ENCODE measurements at regions not wholly inside any gene's neighbourhood (a gene's known extent, or its start where the extent isn't known, plus 50 kb on each side); places are given as distances from the start of the nearest gene placed in this dataset.
"Not testable (repeated sequence)": the region's sequence is repeated elsewhere in the genome, so short reads cannot be mapped to it uniquely, and the experiment has no call there.

DNA sequence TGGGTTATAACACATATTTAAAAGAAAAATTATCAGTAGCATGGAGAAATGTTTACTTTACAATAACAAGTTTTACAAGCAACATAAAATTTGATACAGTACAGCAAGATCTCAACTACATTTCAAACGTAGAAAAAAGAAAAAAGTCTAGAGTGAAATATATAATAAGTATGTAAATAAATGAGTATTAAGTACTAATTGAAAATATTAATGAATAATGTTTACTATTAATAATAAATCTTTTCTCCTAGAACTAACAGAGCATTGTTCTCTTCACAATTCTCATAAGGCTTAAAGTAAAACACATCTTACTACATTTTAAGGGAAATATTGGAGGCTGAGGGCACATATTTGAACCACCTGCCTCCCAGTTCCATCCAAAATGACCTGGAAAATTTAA lies 72.1 kb downstream of the TMEM212 start:
- DNase-seq (ENCODE audit: low read depth in 4 of 4, low spot score in 3 of 4), result no peak

DNA sequence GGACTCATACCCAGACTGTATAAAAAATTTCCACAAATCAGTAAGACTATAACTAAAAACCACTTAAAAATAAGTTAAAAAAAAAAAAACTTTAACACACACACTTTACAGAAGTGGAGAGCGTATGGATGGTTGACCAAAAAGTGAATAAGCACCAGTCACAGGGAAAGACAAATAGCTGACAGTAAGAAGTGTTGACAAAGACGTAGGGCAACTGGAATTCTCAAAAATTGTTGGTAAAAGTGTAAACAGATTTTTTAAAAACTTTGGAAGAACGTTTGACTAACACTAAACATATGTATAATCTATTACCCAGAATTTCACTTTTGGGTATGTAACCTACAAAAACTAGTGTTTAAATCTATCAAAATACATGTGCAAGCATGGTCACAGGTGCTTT lies 73.7 kb downstream of the TMEM212 start:
- DNase-seq (ENCODE audit: low read depth in 4 of 4, low spot score in 3 of 4), result no peak

DNA sequence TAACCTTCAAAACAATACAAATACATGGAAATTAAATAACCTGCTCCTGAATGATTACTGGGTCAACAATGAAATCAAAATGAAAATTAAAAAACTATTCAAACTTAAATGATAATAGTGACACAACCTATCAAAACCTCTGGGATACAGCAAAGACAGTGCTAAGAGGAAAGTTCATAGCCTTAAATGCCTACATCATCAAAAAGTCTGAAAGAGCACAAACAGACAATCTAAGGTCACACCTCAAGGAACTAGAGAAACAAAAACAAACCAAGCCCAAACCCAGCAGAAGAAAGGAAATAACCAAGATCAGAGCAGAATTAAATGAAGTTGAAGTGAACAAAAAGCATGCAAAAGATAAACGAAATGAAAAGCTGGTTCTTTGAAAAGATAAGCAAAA lies 79.5 kb downstream of the TMEM212 start:
- not testable (repeated sequence) for DNase-seq (ENCODE audit: low read depth in 4 of 4, low spot score in 3 of 4)

DNA sequence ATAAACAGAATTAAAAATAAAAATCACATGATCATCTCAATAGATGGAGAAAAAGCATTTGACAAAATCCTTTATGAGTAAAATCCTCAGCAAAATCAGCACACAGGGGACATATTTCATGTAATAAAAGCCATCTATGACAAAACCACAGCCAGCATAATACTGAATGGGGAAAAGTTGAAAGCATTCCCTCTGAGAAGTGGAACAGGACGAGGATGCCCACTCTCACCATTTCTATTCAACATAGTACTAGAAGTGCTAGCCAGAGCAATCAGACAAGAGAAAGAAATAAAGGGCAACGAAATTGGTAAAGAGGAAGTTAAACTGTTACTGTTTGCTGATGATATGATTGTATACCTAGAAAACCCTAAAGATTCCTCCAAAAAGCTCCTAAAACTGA lies 80.5 kb downstream of the TMEM212 start:
- not testable (repeated sequence) for DNase-seq (ENCODE audit: low read depth in 4 of 4, low spot score in 3 of 4)

DNA sequence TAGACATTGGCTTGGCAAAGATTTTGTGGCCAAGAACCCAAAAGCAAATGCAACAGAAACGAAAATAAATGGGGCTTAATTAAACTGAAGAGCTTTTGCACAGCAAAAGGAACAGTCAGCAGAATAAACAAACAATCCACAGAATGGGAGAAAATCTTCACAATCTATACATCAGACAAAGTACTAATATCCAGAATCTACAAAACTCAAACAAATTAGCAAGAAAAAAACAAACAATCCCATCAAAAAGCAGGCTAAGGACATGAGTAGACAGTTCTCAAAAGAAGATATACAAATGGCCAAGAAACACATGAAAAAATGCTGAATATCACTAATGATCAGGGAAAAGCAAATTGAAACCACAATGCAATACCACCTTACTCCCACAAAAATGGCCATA lies 81.7 kb downstream of the TMEM212 start:
- not testable (repeated sequence) for DNase-seq (ENCODE audit: low read depth in 4 of 4, low spot score in 3 of 4)

DNA sequence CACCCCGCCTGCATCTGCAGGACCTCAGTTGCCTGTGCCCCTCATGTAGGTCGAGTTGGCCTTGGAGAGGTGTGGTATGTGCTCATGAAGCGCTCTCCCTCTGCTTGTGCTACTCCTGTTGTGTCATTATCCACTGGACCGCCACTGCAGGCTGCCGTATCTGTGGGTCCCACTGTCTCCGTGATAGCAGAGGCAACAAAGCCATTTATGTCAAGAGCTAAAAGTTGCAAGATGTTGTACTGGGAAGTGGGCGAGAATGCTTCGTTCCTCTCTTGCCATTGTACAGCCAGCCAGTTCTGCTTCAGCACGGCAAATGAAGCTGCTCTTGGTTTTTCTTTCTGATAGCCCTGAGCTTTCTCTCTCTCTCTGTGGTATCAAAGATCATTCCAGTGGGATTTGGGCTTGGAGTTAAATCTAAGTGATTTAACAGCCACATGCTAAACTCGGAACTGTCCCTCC lies 89.0 kb downstream of the TMEM212 start:
- no peak for DNase-seq (ENCODE audit: low read depth in 4 of 4, low spot score in 3 of 4)

DNA sequence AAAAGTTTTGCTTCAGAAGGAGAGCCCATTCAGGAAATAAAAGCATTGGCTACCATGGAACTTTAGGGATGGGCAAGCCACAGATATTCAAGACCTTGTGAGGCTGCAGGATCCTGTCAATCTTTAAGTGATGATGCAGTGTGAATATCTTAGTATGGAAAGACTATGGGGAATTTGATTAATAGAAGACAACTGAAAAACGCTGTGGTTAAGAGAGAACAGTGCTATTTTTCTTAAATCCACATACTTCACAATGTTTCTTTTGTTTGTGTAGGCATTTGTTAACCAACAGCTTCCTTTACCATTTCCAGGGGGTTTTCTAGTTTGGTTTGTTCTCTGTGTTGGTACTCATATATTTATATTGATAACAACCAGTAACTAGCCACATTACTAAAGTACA lies 90.3 kb downstream of the TMEM212 start:
- no peak for DNase-seq (ENCODE audit: low read depth in 4 of 4, low spot score in 3 of 4)

DNA sequence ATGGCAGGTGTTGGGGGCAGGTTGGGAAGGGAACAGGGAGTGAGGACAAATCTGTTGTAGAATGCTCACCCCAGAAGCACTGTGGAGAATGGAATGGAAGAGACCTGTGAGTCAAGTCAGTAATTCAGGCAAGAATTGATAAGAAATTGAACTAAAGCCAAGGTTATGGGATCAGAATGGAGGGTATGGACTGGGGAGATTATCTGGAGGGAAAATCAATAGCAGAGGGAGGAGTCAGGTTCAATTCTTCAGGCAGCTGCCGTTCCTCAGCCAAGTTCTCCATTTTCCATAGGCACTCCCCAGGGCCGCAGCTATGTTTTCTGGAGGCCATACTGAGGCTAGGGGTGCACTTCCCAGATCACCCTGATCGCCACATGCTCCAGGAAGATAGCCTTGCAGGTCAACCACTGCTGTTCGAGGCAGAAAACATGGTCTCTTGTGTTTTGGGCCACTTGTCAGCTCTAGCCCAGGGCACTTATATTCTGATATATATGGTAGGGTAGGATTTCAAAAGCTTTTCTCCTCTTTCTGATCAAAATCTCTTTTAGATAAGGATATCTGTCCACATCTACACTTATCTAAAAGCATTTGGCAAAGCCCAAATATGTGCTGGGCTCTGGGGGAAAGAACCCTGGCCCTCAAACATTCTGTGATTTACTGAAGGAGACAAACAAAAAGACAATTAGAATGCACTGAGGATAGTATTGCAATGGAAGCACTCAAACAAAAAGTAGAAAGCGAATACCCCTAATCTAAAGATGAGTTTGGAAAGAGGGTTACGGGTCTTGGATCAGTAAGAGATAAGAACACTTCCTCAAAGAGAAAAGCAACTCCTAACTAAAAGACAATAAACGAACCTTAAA lies 92.3 kb downstream of the TMEM212 start:
- DNase-seq (ENCODE audit: low read depth in 4 of 4, low spot score in 3 of 4), result no peak

DNA sequence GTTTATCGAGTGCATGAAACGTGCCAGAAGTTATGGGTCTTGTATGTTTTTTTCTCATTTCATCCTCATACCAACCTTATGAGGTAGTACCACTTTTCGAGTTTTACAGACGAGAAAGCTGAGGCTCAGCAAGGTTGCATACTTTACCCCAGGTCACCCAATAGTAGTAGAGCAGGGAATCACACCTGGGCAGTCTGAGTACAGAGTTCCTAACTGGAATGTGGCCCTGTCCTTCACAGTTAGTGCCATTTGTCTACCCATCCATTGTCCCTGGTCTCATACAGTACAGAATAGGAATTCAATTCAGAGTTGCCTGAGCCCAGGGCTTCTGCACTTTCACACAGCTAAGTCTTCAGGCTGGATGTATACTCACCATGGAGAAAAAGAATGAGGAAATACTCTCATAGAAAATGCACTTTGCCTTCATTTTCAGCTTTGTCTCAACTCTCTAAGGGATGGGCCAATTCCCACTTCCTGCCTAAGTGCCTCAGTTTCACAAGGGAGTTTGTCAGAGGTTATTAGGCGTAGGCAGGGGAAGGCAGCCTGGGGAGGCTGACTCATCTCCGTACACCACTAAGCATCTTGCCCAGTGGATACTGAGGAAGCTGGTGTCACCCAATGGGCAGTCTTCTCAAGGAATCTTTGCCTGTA lies 93.2 kb downstream of the TMEM212 start:
- no peak for DNase-seq (ENCODE audit: low read depth in 4 of 4, low spot score in 3 of 4)

DNA sequence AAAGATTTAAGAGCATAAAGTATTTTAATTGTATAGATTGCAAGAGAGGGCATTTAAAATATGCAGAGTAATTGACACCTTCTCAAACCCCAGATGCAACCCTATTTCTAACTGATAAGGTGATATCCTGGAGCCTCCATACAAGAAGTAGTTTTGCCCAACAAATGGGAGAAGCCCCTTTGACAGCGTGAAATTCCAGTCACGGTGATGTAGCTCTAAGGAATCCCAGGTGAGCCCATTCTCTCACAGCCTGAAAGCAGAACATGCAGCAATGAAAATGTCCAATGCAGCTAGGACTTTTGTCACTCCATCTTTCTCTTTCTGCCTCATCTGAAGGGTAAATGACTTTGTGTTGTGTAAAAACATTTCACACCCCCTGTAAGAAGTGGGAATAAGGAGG lies 96.4 kb downstream of the TMEM212 start:
- DNase-seq (ENCODE audit: low read depth in 4 of 4, low spot score in 3 of 4), result no peak

DNA sequence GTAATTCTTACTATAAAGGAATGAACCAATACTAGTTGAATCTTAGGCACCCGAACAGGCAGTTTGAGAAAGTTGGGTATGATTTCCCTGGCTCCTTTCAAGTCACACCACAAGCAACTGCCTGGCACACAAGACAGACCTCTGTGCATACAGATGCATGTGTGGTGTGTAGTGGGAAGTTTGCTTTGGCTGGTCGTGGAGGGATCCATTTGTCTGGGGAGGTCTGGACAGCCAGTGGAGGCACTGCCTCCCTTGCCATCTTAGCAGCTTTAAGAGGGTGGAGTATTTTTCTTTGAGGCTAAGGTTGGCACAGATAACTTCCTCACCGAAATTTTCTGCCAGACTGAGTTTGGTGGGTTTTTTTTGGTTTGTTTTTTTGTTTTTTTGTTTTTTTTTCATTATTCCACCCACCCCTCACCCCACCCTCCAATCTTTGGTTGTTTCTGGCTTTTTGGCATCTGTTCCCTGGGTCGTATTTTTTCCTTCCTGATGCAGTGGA lies 97.1 kb downstream of the TMEM212 start:
- no peak for DNase-seq (ENCODE audit: low read depth in 4 of 4, low spot score in 3 of 4)

DNA sequence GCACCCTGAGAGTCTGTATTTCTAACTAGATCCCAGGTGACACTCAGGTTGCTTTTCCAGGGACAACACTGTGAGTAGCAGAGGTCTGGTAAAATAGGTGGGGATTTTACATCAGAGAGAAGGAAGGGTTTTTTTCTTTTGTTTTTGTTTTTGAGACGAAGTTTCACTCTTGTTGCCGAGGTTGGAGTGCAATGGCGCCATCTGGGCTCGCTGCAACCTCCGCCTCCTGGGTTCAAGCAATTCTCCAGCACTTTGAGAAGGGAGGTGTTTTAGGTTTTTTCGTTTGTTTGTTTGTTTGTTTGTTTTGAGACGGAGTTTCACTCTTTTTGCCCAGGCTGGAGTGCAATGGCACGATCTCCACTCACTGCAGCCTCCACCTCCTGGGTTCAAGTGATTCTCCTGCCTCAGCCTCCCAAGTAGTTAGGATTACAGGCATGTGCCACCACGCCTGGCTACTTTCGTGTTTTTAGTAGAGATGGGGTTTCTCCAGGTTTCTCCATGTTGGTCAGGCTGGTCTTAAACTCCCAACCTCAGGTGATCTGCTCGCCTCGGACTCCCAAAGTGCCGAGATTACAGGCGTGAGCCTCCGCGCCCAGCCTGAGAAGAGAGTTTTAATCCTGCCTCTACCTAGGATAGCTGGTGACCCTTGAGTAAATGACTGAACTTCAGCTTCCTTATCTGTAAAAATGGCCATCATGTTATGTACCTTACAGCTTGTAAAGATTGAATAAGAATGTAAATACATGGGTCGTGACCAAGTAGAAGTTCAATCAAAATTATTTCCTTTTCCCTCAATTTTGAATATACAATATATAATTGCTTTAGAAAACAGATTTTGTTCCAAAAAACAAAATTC lies 95.9 kb upstream of the FNDC3B start:
- DNase-seq (ENCODE audit: low read depth in 4 of 4, low spot score in 3 of 4), result no peak

DNA sequence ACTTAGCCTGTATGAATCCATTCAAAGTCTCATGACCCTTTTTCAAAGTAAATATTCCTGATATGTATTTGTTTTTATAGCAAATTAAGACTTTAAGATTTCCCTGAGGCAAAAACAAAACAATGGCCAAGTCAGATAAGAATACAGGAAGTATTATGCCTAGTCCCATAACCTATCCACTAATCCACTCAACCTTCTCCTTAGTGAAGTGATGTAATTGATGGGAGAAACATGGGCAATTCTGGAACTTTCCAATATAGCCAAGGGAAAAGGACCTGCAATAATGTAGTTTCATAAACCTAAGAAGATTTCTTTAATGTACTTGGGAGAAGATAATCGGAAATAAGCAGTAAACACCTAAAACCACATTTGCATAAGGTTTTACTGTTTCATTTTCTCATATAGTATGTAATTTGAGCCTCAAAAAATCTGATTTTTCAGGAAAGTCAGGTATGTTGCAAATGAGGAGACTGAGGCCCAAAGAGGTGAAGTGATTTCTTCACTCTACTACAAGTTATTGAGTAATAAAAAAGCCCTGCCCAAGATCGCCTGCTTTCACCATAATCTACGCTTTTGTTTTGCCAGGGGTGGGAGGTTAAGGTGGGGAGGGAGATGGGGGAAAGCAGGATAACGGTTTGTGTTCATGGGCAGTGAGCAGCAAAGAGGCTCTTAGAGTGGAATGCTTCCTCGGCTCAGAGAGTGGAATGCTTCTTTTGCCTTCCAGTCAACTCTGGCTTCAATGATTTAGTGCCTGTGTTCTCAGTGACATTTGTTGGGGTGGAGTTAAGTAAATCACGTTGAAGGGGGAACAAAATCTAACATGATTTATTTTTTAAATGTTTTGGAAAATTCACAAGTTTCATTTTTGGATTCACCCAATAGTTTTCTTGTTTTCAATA lies 95.0 kb upstream of the FNDC3B start:
- peak in 3 of 4 donors; percentile 33 to 51 (median 49) for DNase-seq (ENCODE audit: low read depth in 4 of 4, low spot score in 3 of 4)

DNA sequence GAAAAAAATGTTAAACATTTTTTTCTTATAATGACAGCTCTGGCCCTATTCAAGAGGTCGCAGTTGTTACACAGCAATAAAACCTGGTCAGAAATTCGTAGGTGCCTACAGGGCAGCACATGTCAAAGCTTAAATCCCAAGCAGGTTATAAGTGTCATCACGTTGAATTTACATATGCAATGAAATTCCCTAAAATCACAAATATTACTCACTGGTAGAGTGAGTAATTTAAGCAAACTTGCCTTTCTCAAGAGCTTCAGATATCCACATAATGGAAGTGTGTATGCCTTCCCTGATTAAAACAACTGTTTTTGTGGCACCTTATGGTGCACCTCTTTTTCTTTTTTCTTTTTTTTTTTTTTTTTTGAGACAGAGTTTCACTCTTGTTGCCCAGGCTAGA lies 90.7 kb upstream of the FNDC3B start:
- DNase-seq (ENCODE audit: low read depth in 4 of 4, low spot score in 3 of 4), result no peak

DNA sequence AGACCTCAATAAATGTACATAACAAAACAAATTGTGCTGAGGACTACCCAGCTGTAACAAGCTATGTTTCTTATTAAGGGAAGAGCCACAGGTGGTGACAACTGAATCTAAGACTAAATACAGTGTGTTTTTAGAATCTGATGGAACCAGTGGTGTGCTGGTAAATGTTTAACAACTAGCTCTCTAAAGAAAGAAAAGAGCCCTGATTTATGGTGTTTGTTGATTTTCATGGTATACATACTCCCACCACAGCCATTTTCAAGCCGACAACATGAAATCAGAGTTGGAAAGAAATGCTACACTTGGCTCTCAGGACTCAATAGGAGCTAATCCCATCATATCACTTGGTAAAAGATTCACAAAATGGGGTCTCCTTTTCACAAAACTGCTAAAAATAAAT lies 89.8 kb upstream of the FNDC3B start:
- DNase-seq (ENCODE audit: low read depth in 4 of 4, low spot score in 3 of 4), result no peak

DNA sequence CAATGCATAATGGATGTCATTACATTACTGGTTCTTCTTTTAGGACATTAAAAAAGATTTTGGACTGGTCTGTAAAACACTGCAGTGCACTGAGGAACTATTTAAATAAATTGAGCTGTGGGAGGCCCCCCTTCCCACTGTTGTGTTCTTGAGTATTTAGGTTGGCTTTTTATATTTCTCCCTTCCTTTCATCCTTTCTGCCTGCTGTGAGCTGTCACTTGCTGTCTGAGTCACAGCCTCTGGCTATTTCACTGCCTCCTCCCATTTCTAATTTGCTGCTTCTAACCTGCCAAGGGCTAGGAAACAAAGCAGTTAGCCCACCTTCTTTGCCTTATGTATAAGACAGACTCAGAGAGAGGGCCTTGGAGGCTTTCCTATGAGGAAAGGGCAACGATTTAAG lies 89.0 kb upstream of the FNDC3B start:
- no peak for DNase-seq (ENCODE audit: low read depth in 4 of 4, low spot score in 3 of 4)

DNA sequence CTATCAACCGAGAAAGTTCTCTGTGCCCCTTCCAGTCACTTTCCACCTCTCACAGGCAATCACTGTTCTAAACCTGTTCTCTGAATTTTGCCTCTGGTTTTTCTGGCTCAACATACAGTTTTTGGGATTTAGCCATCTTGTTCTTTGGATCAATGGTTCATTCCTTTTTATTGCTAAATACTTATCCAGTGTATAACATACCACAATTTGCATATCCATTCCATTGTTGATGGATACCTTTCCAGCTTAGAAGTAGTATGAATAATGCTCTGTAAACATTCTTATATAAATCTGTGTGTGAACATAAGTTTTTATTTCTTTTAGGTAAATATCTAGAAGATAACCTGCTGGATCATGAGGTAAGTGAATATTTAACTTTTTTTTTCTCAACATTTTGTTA lies 87.8 kb upstream of the FNDC3B start:
- no peak for DNase-seq (ENCODE audit: low read depth in 4 of 4, low spot score in 3 of 4)

DNA sequence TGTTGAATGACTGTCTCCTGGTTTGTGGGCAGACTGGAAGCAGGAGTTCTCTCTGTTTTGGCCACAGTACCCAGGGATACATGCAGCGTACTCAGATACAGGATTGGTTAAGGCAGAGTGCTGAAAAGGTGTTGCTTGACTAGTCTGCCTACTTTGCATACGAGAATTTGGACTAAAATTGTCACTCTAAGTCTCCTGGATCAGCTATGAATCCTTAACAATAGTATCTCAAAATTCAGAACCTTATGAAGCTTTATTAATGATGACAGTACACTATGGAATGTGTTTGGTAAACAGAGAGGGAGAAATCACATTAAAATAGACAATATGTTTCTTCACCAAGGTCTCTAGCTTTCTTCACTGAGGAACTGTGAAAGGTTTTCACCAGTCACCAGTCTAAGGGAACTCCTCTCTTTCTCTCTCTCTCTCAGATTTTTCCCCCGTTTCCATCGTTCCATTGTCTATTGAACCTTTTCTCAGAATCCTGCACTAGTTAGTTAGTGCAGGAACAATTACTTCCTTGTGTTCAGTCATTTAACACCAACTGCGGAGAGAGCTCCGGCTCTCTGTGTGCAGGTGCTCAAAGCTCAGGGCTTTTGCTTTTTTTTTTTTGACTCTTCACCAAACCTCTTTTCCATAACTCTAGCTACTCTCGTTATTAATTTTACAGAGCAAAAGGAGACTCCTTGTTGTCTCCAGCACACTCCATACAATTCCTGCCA lies 85.9 kb upstream of the FNDC3B start:
- DNase-seq (ENCODE audit: low read depth in 4 of 4, low spot score in 3 of 4), result no peak

DNA sequence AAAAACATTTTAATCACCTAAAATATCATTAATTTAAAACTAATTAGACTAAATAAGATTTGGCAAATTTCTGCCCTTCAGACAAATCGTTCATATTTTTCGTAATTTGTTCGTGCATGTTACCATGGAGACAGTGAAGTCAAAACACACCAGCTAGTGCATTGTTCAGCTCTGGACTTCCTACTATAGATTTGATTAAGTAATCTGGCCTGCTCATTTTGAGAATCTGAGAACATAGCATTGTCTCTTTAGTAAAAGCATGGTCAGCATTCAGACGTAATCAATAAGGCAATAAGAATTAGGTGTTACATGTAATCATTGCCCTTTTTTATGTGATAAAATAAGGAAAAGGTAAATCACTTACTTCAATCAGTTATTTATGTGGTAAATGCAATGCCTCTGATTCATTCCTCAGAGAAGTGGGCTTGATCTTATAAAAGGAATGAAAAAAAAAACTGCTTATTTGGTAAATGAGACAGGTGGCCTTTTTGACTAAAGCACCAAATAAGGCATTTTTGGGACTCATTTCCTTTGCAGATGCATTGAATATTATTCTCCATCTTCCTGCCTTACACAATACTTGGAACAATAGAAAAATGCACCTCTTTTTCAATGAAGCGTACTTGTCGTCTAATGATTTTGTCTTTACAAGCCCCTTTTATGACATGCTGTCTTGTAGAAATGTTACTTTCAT lies 84.5 kb upstream of the FNDC3B start:
- DNase-seq (ENCODE audit: low read depth in 4 of 4, low spot score in 3 of 4), result no peak

Measured in right renal pelvis (tissue), 4 donors.